ENCODE measurements at regions not wholly inside any gene's neighbourhood (a gene's known extent, or its start where the extent isn't known, plus 50 kb on each side); places are given as distances from the start of the nearest gene placed in this dataset.

DNA sequence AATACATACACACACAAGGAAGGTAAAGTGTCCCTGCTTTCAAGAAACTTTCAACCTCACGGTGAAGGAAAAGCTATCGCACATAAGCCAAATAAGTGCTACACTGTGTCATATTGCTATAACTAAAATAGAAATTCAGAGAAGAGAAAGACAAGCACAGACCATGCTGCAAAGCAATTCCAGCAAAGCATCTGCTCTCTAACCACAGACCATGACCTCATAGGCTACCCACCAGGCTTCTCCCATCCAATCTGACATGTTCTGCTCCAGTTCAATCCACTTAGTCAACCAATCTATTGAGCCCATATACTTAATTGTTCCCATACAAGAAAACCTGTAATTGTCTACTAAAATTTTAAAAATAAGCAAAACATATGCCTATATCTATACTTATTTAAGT, 211.3 kb downstream of the BARHL2 start:
- FAIRE-seq (no peak), DNase-seq (ENCODE audit: extremely low spot score, insufficient read length, low read depth) (no peak)

DNA sequence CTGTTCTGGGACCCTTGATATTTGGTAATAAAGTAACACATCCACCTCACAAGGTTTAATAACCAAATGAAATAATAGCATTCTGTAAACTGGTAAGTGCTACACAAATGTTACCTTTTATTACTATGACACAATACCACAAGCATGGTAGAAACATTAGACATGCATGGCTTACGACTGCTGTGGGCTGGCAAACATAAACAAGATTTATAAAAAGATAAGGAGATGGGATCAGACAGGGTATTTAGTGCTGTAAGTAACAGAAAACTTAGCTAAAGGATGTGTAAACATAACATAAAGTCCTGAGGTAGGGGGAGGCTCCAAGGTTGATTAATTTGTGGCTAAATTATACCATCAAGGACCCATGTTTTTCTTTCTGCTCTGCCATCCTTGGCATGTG, 212.6 kb downstream of the BARHL2 start:
- no peak for DNase-seq (ENCODE audit: extremely low spot score, insufficient read length, low read depth)
- no peak for FAIRE-seq

DNA sequence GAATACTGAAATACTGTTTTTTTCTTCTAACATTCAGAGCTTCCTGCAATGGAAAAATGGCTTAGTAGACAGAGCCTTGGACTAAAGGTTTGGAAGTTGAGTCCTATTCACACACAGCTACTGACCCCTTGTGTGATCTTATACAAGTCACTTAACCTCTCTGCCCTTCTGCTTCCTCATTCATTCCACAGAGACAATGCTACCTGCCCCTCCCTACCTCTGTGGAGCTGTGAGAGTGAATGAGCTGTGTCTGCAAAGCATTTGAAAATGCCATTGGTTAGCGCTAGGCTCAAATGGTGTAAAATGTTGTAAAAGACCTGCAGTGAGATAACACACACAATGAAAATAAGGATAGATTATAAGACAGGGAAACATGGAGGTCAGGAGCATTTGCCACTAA, 214.4 kb downstream of the BARHL2 start:
- FAIRE-seq (no peak), DNase-seq (ENCODE audit: extremely low spot score, insufficient read length, low read depth) (no peak)

DNA sequence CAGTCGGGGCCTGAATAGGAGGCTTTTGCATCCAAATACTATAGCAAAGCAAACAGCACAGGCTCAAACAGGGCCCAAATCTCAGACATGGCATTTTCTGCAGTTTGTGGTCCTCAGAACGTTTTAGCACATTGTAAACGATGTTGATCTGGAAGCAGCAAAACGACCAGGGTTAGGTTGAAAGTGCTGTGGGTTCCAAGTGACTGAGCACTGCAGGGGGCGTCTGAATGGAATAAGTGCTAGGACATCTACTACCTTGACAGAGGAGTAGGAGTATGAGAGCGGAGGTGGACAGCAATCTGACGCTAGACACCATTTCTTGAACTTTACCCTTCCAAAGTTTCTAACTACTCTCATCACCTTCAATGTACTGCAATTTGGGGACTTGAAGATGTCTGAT, 214.9 kb downstream of the BARHL2 start:
- DNase-seq (ENCODE audit: extremely low spot score, insufficient read length, low read depth) (no peak), FAIRE-seq (no peak)

DNA sequence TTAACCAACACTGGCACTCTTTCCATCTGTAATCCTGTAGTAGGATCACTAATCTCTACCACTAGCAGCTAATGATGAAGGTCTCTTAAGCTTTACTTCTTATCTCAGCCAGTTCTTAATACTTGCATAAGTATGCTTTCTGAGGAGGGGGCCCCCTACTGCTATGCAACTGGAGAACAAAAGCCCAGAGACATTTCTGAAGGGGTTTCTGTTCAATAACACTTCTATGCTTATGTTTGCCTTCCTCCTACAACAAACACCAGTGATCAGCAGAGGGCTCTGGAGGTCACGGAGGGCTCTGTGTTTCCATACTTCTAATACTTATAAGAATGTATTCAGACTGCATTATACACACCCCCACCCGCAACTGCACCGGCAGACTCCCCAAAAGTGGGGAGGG, 215.8 kb downstream of the BARHL2 start:
- no peak for DNase-seq (ENCODE audit: extremely low spot score, insufficient read length, low read depth)
- no peak for FAIRE-seq

DNA sequence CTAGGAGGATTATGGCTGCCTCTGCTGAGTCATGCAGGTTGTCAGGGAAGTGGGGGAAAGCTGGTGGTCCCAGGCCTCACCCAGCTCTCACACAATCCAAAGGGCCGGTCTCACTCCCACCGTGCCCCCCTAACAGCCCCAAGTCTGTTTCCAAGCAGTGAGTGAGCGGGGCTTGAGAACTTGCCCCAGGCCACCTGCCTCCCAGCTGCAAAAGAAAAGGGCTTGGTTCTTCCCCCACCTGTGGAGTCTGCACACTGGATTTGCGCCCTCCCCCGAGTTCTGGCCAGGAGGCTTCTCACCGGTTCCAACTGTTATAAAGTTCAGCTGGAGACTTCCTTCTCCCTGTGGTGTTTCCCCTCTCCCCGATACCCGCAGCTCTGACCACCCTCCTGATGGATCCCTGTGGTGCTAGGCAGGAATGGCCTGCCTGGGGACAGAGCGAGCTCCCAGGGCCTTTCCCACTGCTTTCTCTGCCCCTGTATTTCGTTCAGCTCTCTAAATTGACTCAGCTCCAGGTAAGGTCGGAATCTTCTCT, 222.3 kb downstream of the BARHL2 start:
- FAIRE-seq (no peak), DNase-seq (ENCODE audit: extremely low spot score, insufficient read length, low read depth) (no peak)

DNA sequence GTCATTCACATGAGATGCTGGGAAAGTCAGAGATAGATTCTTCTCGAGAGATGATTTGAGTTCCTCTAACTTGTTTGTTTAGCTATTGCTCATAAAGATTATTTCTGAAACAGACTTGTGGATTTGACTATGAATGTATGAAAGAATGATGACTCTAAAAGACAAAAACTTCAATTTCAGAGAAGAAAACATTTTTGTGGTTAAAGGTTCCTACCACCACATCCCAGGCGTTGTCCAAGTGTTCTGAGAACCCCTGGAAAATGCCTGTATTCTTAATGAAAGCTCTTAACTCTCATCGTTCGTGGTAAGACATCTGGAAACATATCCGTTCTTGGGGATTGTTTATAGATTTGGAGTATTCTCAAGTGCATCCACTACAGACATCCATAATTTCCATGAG, 228.7 kb downstream of the BARHL2 start:
- no peak for FAIRE-seq

DNA sequence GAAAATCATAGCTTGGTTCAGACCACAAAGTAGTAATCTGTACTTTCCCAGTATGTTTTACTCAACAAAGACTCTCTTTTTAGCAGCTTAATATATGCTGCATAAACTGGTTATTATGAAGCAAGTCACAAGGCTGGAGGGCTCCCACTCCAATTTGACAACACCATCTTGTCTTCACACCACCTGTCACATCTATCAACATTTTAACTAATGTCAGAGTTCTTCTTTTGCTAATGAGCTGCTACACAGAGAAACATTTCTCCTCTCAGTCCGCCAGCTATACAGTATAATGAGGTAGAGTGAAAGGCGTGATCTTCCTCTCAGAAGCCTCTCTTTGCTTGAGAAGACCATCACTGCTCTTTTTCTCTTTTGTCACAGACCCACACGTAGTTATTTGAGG, 230.1 kb downstream of the BARHL2 start:
- DNase-seq (ENCODE audit: extremely low spot score, insufficient read length, low read depth) (no peak), FAIRE-seq (no peak)

More for the DNA sequence above, 228.7 kb downstream of the BARHL2 start:
- DNase-seq (ENCODE audit: extremely low spot score, insufficient read length, low read depth), result no peak

DNA sequence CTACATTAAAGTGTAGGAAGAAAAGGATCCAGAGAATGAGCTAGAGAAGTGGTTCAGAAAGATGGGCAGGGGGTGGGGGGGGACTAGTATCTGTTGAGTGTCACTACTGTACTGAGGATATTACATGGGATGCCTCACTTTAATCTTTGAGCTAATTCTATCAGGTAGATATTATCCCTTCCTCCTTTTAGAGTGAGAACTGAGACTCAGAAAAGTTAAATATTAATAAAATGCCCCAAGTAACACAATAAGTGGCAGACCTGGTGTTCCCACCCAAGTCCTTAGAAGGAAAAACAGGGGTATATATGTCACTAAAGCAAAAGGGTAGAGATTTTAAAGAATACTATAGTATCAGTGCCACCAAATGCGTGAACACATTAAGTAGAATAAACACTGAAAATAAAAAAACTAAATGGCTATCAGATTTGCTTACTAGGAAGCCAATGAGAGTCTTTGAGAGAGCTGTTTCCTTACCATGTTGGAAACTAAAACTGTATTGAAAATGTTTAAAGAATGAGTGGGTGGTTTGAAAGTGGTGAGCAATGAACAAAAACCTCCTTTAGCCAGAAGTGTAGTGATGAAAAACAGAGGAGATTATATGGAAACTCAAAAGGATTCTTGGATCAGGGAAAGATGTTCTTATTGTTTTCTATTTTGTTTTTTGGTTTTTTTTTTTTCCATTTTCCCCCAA, 230.8 kb downstream of the BARHL2 start:
- FAIRE-seq (no peak), DNase-seq (ENCODE audit: extremely low spot score, insufficient read length, low read depth) (no peak)

DNA sequence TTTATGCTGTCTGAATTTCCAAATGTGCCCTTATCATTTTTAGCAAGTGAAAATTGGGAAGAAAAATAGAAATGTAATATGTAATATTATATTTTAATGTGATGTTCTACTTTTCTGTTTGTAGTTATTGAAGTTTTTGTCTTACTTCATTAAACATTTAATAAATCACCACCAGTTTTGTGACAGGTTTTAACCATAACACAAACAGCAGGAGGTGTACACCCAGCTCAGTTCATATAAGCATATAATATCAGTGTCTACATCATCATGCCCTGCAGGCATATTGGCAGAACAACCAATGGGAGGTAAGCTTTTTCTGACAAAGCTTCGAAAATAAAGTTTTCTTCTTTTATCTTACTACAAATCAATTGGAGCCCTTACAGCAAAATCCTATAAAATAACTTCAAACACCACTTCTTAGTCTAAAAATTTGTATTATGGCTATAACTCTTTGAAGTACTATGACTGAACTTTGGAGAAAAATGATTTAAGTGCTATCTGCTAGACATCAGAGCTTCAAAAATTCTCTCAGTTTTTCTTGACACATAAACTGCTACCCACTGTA, 236.7 kb downstream of the BARHL2 start:
- no peak for DNase-seq (ENCODE audit: extremely low spot score, insufficient read length, low read depth)

DNA sequence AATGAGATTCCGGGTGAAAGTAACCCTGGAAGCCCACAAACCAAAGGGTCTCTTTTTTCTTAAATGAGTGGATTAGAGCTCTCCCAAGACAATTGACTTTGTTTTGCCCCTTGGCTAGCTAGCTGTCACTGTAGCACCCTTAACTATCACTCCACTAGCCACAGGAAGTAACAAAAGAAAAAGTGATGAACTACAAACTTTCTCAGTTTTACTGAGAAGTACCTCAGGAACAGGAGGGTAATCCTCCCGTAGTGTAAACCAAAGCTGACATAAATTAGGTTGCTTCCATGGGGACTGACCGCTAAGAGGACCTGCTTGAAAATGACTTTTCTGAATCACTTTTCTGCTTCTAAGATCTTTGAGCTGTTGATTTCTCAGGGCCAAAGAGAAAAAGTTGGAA, 240.1 kb downstream of the BARHL2 start:
- no peak for DNase-seq (ENCODE audit: extremely low spot score, insufficient read length, low read depth)
- FAIRE-seq, result no peak

More for the DNA sequence above, 236.7 kb downstream of the BARHL2 start:
- FAIRE-seq, result no peak

DNA sequence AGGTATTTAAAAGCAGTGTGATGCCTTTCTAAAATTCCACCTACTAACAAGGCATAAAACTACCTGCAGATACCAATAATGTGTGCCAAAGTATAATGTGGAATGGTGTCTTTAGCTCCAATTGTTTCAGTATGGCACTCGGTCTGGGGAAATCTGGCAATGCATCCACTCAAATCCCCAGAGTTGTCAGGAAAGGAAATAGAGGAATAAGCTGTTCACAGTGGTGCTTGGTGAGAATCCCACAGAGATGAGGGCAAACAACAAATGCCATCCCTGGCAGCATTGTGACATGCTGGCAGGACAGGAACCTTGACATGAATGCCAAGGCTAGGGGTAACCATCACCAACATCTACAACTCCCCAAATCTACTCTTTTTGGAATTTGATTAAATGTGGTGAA, 240.7 kb downstream of the BARHL2 start:
- FAIRE-seq (no peak), DNase-seq (ENCODE audit: extremely low spot score, insufficient read length, low read depth) (no peak)

DNA sequence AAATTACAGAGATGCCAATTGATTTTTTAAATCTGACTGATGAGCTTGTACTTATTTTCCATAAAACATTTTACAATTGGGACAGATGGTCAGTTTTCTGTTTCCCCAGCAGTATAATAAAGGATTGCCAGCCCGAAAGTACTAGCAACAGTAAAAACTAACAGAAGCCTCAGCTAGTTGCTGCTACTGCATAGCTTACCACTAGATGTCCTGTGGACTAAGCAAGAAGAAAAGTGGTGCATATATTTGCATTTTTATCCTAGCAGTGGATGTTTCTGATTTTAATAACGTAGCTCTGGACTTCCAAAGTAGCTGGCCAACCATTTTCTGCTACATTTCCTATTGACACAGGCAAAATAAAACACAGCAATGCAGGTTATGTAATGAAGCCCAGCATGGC, 241.5 kb downstream of the BARHL2 start:
- FAIRE-seq (no peak), DNase-seq (ENCODE audit: extremely low spot score, insufficient read length, low read depth) (no peak)

DNA sequence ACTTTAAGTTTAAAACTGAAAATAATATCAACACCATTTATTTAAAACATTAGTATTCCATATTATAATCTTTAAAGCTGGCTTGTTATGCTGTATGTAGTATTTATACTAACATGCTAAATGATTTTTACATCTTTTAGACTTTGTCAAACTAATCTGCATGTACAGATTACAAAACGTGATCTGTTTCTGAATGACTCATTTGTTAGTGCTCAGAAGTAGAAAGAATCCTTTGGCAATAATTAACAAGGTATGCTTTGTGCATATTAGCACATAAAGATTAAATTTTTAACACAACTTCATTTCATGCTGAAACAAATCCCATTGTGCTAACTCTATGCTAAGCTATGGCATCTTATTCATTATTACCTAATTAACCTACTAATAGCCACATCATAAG, 242.4 kb downstream of the BARHL2 start:
- DNase-seq (ENCODE audit: extremely low spot score, insufficient read length, low read depth), result no peak

DNA sequence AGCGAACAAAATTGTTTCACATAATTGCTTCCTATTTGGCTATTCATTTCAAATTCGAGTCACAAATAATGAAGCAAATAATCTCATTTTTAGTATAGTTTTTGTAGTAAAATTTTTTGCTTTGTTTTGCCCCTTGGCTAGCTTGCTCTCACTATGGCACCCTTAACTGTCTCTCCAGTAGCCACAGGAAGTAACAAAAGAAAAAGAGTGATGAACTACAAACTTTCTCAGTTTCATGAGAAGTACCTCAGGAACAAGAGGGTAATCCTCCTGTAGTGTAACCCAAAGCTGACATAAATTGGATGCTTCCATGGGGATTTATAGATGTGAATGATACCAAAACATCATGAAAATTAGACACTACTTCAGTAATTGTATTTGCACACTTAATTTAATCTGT, 242.9 kb downstream of the BARHL2 start:
- FAIRE-seq (no peak), DNase-seq (ENCODE audit: extremely low spot score, insufficient read length, low read depth) (no peak)

More for the DNA sequence above, 242.4 kb downstream of the BARHL2 start:
- FAIRE-seq, result no peak

DNA sequence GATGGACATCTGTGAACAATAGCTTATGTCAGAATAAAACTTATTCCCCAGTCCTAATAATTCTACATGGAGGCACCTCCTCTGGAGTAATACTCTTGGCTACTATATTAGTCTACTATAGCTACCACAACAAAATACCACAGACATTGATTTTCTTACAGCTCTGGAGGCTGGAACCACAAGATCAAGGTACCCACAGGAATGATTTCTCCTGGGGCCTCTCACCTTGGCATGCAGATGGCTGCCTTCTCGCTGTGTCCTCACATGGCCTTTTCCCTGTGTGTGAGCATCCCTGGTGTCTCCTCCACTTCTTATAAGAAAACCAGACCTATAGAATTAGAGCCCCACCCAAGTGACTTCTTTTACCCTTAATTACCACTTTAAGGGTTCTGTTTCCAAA, 244.3 kb downstream of the BARHL2 start:
- FAIRE-seq, result no peak

DNA sequence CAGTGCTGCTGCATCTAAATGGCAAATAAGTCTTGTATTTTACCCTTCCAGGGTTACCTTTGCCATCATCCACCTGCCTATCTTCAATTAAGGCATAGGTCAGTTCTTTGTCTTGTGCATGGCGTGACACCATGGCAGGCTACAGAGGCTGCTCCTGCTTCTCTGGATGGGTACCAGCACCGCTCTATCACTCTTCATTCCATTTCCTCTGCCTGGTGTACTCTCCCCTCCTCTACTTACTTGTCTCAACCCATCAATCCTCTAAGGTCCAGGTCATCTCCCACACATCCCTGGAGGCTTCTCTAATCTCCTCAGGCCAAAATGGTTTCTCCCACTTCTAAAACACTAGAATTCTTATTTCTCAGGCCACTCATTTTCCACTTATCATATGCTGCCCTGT, 257.5 kb downstream of the BARHL2 start:
- DNase-seq (ENCODE audit: extremely low spot score, insufficient read length, low read depth) (no peak), FAIRE-seq (no peak)

More for the DNA sequence above, 244.3 kb downstream of the BARHL2 start:
- DNase-seq (ENCODE audit: extremely low spot score, insufficient read length, low read depth), result no peak

DNA sequence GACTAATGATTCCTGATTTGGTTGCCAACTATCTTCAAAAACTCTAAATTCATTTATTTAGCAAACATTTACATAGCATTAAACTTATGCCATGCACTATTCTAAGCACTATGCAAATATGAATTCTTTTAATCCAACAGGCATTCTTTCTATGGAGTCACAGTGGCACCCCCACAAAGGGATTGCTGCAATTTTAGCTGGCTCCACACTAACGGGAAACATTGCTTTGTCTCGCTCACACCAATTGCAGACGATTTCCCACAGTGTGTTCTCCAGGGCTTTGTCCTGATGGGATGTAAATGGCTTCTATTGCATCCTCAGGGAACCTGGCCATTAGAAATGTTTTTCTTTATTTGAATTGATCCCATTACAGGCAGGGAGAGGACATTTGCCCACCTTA, 259.1 kb downstream of the BARHL2 start:
- no peak for DNase-seq (ENCODE audit: extremely low spot score, insufficient read length, low read depth)

DNA sequence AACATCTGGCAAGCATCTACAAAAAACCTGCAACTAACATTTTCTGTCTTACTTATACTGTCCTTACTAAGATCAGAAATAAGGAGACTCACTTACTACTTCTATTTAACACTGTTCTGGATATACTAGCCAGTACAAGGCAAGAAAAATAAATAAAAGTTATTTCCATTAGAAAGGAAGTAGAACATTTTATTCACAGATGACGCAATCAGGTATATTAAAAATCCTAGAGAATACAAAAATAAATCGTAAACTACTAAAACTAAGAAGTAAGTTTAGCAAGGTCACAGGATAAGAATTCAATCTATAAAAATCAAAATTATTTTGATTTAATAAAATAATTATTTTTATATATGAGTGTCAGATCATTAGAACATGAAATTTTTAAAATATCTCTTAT, 264.6 kb downstream of the BARHL2 start:
- FAIRE-seq, result no peak
- DNase-seq (ENCODE audit: extremely low spot score, insufficient read length, low read depth), result no peak

More for the DNA sequence above, 259.1 kb downstream of the BARHL2 start:
- FAIRE-seq, result no peak

DNA sequence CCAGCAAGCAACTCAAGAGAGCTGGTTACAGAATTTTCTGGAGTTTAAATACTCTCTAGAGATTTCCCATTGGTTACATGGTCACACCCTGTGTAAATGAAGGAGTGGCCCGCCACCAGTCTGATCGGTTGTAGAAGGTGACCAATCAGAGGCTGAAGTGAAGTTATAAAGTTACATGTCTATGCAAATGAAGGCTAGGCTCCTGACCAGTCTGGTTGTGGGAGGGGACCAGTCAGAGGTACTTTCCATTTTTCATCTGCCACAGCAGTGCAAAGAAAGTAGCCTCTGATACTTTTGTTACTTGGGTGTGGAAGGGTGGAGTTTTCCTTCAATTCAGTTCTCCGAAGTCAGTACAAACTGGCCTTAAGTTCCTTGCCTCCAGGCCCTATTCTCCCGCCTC, 273.7 kb downstream of the BARHL2 start:
- DNase-seq (ENCODE audit: extremely low spot score, insufficient read length, low read depth) (no peak), FAIRE-seq (no peak)

DNA sequence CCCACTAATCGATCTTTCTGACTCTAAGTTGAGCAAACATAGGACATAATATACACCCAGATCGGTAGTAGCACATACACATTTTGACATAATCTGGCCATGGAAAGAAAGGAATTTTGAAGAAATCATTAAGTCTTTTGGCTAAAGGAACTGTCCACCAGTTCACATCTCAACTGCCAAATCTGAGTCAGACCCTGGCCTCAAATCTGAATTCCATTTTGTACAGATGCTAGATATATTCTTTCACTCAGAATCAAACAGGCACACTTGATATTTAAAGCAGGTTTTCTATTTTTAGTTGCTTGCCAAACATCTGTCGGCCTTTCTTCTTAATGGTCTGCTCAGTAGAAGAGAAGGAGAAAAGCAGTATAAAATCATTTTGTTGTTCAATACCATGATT, 281.8 kb downstream of the BARHL2 start:
- no peak for FAIRE-seq

DNA sequence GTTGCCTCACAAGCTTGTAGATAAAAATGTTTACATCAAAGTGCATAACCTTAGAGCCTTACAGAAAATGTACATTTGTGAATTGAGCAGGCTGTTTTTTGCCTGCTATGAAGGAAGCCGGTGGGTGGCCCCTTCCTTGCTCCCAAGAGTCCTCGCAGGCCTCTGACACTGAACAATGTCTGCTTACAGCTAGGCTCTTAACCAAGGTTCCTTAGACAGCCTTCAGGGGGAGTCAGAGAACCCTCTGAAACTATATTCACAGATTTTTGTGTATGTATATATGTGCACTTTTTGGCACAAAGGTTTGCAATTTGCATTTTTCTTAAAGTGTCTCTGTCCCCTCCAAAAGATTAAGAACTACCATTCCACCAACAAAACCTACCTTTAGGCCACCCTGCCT, 282.6 kb downstream of the BARHL2 start:
- DNase-seq (ENCODE audit: extremely low spot score, insufficient read length, low read depth) (no peak), FAIRE-seq (no peak)

More for the DNA sequence above, 281.8 kb downstream of the BARHL2 start:
- no peak for DNase-seq (ENCODE audit: extremely low spot score, insufficient read length, low read depth)
